IPS-15b (cell line): ENCODE measurements at regions not wholly inside any gene's neighbourhood (a gene's known extent, or its start where the extent isn't known, plus 50 kb on each side); places are given as distances from the start of the nearest gene placed in this dataset.
"Not testable (repeated sequence)": the region's sequence is repeated elsewhere in the genome, so short reads cannot be mapped to it uniquely, and the experiment has no call there.

ENCODE experiments used
- H3K27me3 ChIP-seq: one replicate; pipeline ENCODE4 v1.6.1; 2013; ENCODE audit warnings: low read length; ENCODE audit not compliant: control insufficient read depth, insufficient read depth
- H3K36me3 ChIP-seq: one replicate; pipeline ENCODE4 v1.6.1; 2013; ENCODE audit warnings: low read length; ENCODE audit not compliant: control insufficient read depth, insufficient read depth
- H3K4me1 ChIP-seq: one replicate; pipeline ENCODE4 v1.6.1; 2013; ENCODE audit warnings: mild to moderate bottlenecking, low read length; ENCODE audit not compliant: control insufficient read depth, insufficient read depth
- H3K4me3 ChIP-seq: one replicate; pipeline ENCODE4 v1.5.1; 2013; ENCODE audit warnings: low read depth, low read length
- H3K9ac ChIP-seq: one replicate; pipeline ENCODE4 v1.6.1; 2013; ENCODE audit warnings: low read depth, mild to moderate bottlenecking, low read length
- H3K9me3 ChIP-seq: one replicate; pipeline ENCODE4 v1.6.1; 2013; ENCODE audit warnings: mild to moderate bottlenecking, low read length; ENCODE audit not compliant: control insufficient read depth, insufficient read depth

GRCh38 chr1:38600286-38600685 is 259.3 kb downstream of the RRAGC start:
- H3K36me3 ChIP-seq = no peaks in the 10 kb centered on the region

DNA sequence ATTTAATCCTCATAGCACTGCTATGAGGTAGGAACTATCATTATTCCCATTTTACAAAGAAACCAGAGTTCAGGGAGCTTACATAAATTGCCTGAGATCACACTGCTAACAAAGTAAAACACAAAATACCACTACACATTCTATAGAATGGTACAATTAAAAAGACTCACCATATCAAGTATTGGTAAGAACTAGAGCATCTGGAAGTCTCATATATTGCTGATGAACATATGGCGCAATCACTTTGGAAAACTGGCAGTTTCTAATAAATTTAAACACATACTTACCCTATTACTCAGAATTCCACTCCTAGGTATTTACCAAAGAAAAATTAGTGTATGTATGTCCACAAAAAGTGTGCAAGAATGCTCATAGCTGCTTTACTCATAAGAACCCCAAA is 261.5 kb downstream of the RRAGC start:
- Histone ChIP-seq H3K9me3 (no peaks in the 10 kb centered on the region), H3K4me3 (no peak overlapping the region), H3K4me1 (peaks cover 10% of the 10 kb centered on the region), H3K36me3 (no peaks in the 10 kb centered on the region), H3K27me3 (peaks cover 56% of the 10 kb centered on the region), H3K9ac (no peak overlapping the region)

More at GRCh38 chr1:38600286-38600685, 259.3 kb downstream of the RRAGC start:
- Histone ChIP-seq H3K9ac (no peak overlapping the region), H3K27me3 (peaks cover 65% of the 10 kb centered on the region), H3K4me3 (no peak overlapping the region), H3K4me1 (peaks cover 7% of the 10 kb centered on the region), H3K9me3 (no peaks in the 10 kb centered on the region)

DNA sequence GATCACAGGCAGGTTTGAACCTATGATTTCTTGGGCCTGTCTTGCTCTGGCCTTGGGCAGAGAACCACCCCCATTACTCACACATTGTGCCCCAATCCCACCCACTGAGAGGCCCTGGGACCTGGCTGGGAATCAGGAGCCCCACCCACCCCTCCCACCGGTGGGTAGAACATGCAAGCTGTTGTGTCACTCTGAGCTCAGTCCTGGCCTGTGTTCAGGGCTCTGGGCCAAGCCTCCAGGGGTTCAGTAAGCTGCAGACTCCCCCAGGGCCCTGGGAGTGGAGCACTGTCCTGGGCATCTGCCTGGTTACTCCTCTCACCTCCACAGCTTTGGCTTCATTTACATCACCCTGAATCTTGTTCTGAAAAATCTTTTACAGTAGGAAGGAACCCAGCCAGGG is 270.5 kb downstream of the RRAGC start:
- no peak overlapping the region for H3K9ac ChIP-seq
- peaks cover 2% of the 10 kb centered on the region for H3K27me3 ChIP-seq
- no peaks in the 10 kb centered on the region for H3K9me3 ChIP-seq
- peaks cover 4% of the 10 kb centered on the region for H3K4me1 ChIP-seq
- no peak overlapping the region for H3K4me3 ChIP-seq
- no peaks in the 10 kb centered on the region for H3K36me3 ChIP-seq

DNA sequence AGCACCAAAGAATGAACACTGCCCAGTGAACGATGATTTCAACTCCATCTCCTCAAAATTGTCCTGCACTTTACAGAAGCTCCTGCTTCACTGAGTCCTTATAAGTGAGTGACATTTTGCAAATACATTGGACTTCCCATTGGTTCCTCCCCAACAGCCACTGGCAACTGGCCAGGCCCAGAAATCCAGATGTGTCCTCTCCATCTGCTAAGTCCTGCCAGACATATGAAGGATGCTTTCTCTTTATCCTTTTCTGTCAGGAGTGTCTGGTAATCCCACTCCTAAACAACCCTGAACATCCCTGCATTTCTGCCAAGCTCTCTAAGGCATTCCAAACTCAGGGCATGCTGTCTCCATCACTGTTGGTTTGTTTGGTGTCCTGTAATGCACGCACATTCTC is 271.8 kb downstream of the RRAGC start:
- Histone ChIP-seq H3K27me3 (peaks cover 2% of the 10 kb centered on the region), H3K9ac (no peak overlapping the region), H3K4me1 (no peaks in the 10 kb centered on the region), H3K9me3 (no peaks in the 10 kb centered on the region), H3K36me3 (no peaks in the 10 kb centered on the region), H3K4me3 (no peak overlapping the region)

GRCh38 chr1:38586993-38587646 is 272.5 kb downstream of the RRAGC start:
- no peak overlapping the region for H3K4me3 ChIP-seq
- H3K9me3 ChIP-seq = no peaks in the 10 kb centered on the region
- H3K9ac ChIP-seq = no peak overlapping the region
- H3K36me3 ChIP-seq = no peaks in the 10 kb centered on the region
- peaks cover 2% of the 10 kb centered on the region for H3K27me3 ChIP-seq
- H3K4me1 ChIP-seq = no peaks in the 10 kb centered on the region

GRCh38 chr1:38585971-38586370 is 273.6 kb downstream of the RRAGC start:
- H3K4me3 ChIP-seq = no peak overlapping the region
- H3K36me3 ChIP-seq = no peaks in the 10 kb centered on the region
- no peak overlapping the region for H3K9ac ChIP-seq
- no peaks in the 10 kb centered on the region for H3K4me1 ChIP-seq
- H3K27me3 ChIP-seq = peaks cover 3% of the 10 kb centered on the region
- no peaks in the 10 kb centered on the region for H3K9me3 ChIP-seq

DNA sequence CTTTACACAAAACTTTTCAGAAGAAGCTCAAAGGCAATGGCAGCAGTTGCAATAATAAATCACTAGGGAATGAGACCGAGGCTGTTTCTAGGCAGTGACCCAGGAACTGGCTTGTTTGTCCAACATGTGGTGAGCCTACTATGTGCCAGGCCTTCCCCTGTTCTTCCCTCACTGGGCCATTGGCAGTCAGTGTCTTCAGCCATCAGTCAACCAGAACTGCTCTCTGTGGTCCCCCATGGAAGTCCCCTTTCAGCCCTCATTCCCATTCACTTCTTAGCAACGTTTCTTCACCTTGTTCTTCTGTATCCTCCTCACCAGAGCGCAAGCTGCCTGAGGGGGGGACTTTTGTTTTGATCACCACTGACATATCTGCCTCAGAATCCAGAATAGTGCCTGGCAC is 274.1 kb downstream of the RRAGC start:
- no peaks in the 10 kb centered on the region for H3K9me3 ChIP-seq
- peaks cover 8% of the 10 kb centered on the region for H3K27me3 ChIP-seq
- H3K36me3 ChIP-seq = no peaks in the 10 kb centered on the region
- no peak overlapping the region for H3K9ac ChIP-seq
- H3K4me1 ChIP-seq = no peaks in the 10 kb centered on the region
- no peak overlapping the region for H3K4me3 ChIP-seq

DNA sequence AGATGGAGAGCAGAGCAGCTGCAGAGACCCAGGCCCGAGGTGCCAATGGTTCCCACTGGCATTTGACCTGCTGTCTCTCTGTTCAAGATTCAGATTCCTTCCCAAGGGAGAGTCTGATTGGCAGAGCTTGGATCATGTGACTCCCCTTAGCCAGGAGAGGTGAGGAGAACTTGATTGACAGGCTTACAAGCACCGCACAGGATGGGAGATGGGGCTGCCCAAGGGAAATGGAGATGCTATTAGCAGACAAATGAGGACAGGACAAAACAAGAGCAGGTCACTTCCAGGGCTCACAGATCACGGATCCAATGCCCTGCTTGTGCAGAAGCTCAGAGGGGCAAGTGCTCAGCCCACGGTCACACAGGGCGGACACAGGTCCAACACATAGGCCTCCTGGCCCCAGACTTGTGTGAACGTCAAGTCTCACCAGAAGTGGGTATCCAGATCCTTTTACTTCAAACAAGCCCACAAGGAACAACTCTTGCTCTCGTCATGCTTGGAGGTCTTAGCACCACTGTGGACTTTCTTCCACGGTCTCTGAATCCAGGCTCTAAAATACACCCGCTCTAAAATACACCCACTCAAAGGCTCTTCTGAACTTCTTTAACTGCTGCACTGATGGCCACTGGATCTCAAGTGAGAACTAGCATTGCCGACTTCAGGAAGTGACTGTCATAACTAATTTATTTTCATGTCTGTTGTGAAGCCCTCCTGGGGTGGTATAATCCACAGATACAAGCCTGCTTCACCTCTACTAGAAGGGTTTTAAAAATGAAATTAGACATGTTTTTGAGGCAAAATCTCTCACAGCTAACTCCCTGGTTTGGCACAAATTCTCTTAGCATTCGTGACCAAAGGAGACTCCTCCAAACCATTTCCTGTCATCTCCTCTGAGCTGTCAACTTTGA is 274.9 kb downstream of the RRAGC start:
- H3K36me3 ChIP-seq = no peaks in the 10 kb centered on the region

GRCh38 chr1:38583287-38583686 is 276.3 kb downstream of the RRAGC start:
- not testable (repeated sequence) for H3K36me3 ChIP-seq, H3K9me3 ChIP-seq, H3K4me3 ChIP-seq, H3K9ac ChIP-seq, H3K4me1 ChIP-seq
- H3K27me3 ChIP-seq = peaks cover 29% of the 10 kb centered on the region

More for the DNA sequence above, 274.9 kb downstream of the RRAGC start:
- Histone ChIP-seq H3K27me3 (peaks cover 15% of the 10 kb centered on the region), H3K9ac (no peak overlapping the region), H3K4me1 (no peaks in the 10 kb centered on the region), H3K4me3 (no peak overlapping the region), H3K9me3 (no peaks in the 10 kb centered on the region)

- Histone ChIP-seq H3K27me3 (peaks cover 46% of the 10 kb centered on the region), H3K4me3 (no peak overlapping the region), H3K4me1 (peaks cover 3% of the 10 kb centered on the region), H3K9me3 (no peaks in the 10 kb centered on the region), H3K9ac (no peak overlapping the region), H3K36me3 (no peaks in the 10 kb centered on the region)
Observed at GRCh38 chr1:38581396-38581795, 278.2 kb downstream of the RRAGC start.

DNA sequence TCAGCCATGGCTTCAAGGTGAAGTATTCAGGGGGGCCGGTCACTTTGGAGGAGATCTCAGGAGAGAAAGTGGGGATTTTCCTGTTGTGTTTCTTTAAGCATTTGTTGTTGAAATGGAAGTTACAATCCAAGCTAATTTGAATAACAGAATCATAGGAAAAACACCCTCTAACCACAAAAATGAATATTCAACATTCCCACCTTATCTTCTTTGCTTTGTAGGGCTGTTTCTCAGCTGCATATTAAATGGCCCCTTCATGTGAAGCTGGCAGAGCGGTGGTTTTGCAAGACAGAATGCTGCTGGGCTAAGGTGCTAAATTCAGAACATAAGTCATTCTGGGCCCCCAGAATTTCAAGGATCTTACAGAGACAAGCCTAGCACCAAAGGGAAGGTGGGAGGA is 279.0 kb downstream of the RRAGC start:
- Histone ChIP-seq H3K27me3 (peaks cover 52% of the 10 kb centered on the region), H3K9ac (no peak overlapping the region), H3K36me3 (no peaks in the 10 kb centered on the region), H3K4me3 (no peak overlapping the region), H3K9me3 (no peaks in the 10 kb centered on the region), H3K4me1 (peaks cover 6% of the 10 kb centered on the region)

GRCh38 chr1:38579056-38579455 is 280.5 kb downstream of the RRAGC start:
- H3K27me3 ChIP-seq = peaks cover 55% of the 10 kb centered on the region
- peak overlapping the region; percentile 71 for H3K4me3 ChIP-seq
- no peaks in the 10 kb centered on the region for H3K9me3 ChIP-seq
- peaks cover 6% of the 10 kb centered on the region for H3K4me1 ChIP-seq
- no peaks in the 10 kb centered on the region for H3K36me3 ChIP-seq
- H3K9ac ChIP-seq = no peak overlapping the region
